ENCODE measurements at regions not wholly inside any gene's neighbourhood (a gene's known extent, or its start where the extent isn't known, plus 50 kb on each side); places are given as distances from the start of the nearest gene placed in this dataset.
A peak's percentile ranks its signal among the peaks of the same experiment; 100 is the strongest.

- DNase-seq (ENCODE audit: low read depth in 3 of 3, low spot score in 2 of 3), result no peak
Observed at GRCh38 chr4:23279377-23279986, 586.7 kb downstream of the GBA3 start.

GRCh38 chr4:23278845-23279244 lies 586.1 kb downstream of the GBA3 start:
- DNase-seq (ENCODE audit: low read depth in 3 of 3, low spot score in 2 of 3), result no peak

DNA sequence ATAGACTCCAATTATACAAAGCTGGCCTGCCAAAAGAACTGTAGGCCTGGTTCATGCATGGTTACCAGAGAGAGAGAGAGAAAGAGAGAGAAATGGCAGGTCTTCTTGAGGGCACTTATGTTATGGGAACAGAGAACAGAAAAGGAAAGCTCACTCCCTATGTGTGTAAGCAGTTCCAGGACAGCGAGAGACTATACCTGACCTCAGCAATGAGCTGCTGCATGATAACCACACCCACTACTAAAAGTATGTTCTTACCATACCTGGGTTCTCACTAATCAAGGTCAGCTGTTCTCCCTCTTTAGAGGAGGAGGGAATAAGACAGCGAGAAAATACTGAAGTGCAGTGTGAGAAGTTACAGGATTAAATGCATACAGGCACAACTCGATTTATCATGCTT lies 583.3 kb downstream of the GBA3 start:
- no peak for DNase-seq (ENCODE audit: low read depth in 3 of 3, low spot score in 2 of 3)

GRCh38 chr4:23269566-23269965 lies 576.8 kb downstream of the GBA3 start:
- DNase-seq (ENCODE audit: low read depth in 3 of 3, low spot score in 2 of 3), result no peak

GRCh38 chr4:23268072-23268771 lies 575.5 kb downstream of the GBA3 start:
- DNase-seq (ENCODE audit: low read depth in 3 of 3, low spot score in 2 of 3), result peak in 1 of 3 donors; percentile 4

GRCh38 chr4:23266401-23266800 lies 573.7 kb downstream of the GBA3 start:
- no peak for DNase-seq (ENCODE audit: low read depth in 3 of 3, low spot score in 2 of 3)

GRCh38 chr4:23260511-23260910 lies 567.8 kb downstream of the GBA3 start:
- no peak for DNase-seq (ENCODE audit: low read depth in 3 of 3, low spot score in 2 of 3)

DNA sequence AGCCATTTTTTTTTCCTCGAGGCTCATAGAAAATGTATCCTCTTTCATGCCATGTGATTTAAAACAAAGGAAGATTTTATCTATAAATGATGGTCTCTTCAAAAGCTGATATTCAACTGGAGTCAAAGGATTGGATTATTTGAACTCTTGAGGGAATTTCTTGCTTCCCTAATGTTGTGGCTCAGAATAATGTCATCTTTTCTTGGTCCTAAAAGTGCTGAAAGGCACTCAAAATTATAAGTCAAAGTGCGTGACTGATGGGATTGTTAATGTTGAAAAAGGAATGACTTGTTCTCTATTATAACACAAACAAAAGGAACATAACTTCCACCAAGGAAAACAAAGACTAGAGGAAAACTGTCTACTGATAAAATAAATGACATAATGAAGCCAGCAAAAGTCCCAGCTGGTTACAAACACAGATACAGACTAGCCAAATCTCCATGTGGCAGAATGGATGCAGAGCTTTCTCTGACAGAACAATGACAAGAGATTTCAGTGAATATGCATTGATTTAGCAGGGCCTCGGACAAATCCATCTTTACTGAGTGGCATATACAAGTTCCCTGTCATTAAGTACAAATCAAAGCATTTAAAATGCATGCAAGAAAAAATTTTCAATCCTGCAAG lies 552.6 kb downstream of the GBA3 start:
- no peak for DNase-seq (ENCODE audit: low read depth in 3 of 3, low spot score in 2 of 3)

GRCh38 chr4:23242962-23243361 lies 550.2 kb downstream of the GBA3 start:
- DNase-seq (ENCODE audit: low read depth in 3 of 3, low spot score in 2 of 3), result no peak

GRCh38 chr4:23241408-23241807 lies 548.7 kb downstream of the GBA3 start:
- no peak for DNase-seq (ENCODE audit: low read depth in 3 of 3, low spot score in 2 of 3)

DNA sequence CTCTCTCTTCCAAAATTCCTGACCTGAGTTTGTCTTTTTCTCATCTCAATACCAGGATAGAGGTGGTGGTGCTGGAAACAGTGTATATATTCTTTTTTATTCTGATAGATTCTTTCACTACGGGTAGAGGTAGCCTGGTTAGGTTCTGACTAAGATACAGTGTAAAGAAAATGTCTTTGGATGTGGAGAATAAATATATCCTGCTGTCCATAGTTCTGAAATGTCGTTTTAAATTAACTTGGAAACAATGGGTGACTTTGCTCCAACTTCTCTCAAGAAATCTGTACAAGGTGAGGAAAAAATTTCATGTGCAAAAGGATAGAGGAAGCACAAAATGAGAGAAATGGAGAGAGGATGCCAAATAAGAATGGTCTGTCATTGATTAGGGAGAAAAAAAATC lies 546.1 kb downstream of the GBA3 start:
- DNase-seq (ENCODE audit: low read depth in 3 of 3, low spot score in 2 of 3), result no peak

DNA sequence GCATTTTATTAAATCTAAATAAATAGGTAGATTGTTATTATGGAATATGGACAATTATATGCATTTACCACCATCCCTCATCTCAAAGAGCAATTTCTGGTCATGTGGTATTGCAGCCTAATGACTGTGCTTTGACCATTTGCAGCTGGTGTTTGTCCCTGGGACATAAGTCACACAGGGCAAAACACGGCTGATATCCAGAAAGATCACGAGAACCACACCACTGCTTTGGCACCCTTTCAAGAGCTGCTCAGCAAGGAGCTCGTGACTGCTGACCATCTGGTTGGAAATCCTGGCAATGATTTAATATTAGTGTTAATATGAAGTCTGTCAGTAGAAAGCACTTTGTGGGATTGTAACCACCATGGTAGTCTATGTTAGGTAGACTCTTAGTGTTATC lies 545.0 kb downstream of the GBA3 start:
- DNase-seq (ENCODE audit: low read depth in 3 of 3, low spot score in 2 of 3), result no peak

- DNase-seq (ENCODE audit: low read depth in 3 of 3, low spot score in 2 of 3), result no peak
Observed at GRCh38 chr4:23235628-23236390, 543.1 kb downstream of the GBA3 start.

DNA sequence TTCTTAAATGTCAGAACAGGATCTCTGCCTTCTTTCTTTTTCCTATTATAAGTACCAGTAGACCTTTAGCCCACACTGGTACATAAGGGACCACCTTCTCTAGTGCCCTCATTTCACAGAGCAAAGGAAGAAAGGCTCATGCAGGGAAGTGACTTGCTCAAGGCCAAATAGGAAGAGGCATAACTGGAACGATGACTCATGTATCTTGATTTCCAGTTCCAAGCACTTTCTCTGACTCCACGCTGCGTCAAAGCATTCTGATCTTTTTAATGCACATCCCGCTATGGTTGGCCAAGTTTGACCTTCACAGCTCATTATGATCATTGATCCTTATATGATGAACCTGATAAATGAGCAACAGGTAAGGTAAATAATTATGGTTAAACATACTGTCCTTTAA lies 542.0 kb downstream of the GBA3 start:
- DNase-seq (ENCODE audit: low read depth in 3 of 3, low spot score in 2 of 3), result no peak

DNA sequence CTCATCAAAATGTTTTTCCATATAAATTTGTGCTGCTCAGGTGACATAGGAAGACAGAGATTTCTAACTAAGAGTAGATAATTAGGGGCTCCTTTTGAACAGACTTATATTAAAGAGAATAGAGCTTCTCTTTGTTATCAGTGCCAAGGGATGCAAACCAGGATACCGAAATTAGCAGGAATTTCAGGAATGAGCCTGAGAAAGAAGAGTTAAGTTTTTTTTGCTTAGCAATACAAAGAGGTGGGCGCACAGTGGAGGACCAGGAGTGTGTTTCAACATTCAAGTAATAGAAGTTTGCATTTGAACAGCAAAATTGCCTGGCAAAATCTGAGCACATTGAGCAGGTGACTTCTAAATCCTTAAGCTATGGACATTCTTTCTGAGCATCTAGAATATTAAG lies 541.3 kb downstream of the GBA3 start:
- no peak for DNase-seq (ENCODE audit: low read depth in 3 of 3, low spot score in 2 of 3)

DNA sequence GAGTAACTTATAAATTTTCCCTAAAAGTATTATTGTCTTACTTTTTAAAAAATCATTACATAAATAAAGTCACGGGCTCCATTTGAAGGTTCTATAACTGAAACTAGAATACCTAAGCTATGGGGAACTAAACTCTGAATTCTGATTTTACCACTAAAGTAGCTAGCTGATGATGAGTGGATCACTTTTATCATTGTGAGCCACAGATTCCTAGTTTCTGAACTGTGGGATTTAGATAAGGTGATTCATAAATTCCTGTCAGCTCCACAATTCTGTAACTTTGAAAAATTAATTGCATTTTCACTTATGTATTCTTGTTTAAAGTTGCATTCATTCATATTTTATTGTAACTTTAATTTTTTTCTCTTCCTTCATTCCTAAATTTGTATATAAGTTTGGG lies 540.9 kb downstream of the GBA3 start:
- no peak for DNase-seq (ENCODE audit: low read depth in 3 of 3, low spot score in 2 of 3)

- no peak for DNase-seq (ENCODE audit: low read depth in 3 of 3, low spot score in 2 of 3)
Observed at GRCh38 chr4:23232987-23233386, 540.2 kb downstream of the GBA3 start.

DNA sequence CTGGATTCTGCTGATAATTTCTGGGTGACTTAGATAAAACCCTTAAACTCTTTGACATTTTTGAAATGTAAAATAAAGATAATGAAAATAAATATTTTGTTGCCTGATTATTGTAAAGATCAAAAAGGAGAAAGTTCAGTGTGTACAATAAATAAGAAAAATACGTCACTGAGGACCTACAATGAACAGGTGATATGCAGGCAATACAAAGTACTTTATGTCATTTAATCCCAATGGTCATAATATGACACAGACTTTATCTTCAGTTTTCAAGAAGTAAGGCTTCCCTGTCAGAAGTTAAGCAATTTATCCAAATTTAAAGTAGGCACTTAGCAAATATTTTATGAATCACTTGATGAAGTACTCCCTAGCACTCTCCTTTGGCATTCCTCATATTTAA lies 532.8 kb downstream of the GBA3 start:
- no peak for DNase-seq (ENCODE audit: low read depth in 3 of 3, low spot score in 2 of 3)

DNA sequence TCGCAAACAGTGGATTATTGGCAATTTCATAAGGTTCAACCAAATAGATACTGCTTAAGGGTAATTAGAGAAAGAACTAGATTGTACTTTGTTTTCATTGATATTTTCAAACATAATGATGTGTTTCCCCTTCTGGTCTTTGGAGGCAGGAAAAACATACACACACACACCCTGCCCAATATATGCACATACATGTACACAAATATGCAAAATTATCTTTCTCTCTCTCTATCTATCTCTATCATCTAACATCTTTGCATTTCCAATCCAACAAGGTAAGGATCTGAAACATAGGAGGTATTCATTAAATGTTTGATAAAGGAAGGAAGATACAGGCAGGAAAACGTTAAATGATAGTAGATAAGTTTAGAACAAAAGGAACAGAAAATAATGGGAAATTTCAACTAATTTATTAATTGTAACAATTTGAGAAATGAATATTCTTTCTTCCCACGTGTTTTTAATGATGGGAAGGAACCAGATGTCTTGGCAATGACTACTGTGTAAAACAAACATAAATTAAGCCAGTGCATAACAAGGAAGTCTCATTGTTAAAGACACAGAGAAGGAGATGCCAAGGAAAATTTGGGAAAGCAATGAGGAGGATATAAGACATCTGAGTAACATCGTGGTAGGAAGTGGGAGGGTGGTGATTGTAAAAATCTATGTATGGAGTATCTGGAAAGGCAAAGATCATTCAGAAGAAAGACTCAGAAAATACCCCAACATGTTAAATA lies 532.1 kb downstream of the GBA3 start:
- no peak for DNase-seq (ENCODE audit: low read depth in 3 of 3, low spot score in 2 of 3)

GRCh38 chr4:23220911-23221310 lies 528.2 kb downstream of the GBA3 start:
- DNase-seq (ENCODE audit: low read depth in 3 of 3, low spot score in 2 of 3), result no peak

Measured in right renal cortex interstitium (tissue), 3 donors.